A673 (cell line): ENCODE measurements at regions not wholly inside any gene's neighbourhood (a gene's known extent, or its start where the extent isn't known, plus 50 kb on each side); places are given as distances from the start of the nearest gene placed in this dataset.

ENCODE experiments used
- BruUV-seq: library from RNA; stranded (reverse); fragments of 400-500 nt; replicated peaks from 2 replicates; lab custom pipeline; 2021; lab: Mats Ljungman, UMichigan
- CTCF ChIA-PET: fragments of 300-600 bp; sonication (Branson Sonifier 250); formaldehyde crosslinking; loops from one replicate; lab custom pipeline; 2022; ENCODE audit warnings: antibody characterized with exemption; lab: Charles Lee
- POLR2A ChIA-PET: fragments of 300-600 bp; sonication (Branson Sonifier 250); formaldehyde crosslinking; loops from one replicate; lab custom pipeline; 2022; ENCODE audit warnings: antibody characterized with exemption; ENCODE audit not compliant: low non-redundant PET; lab: Charles Lee
- DNase-seq: peaks from one replicate; pipeline ENCODE4 v3.0.0-alpha.2; 2015; ENCODE audit warnings: low spot score
- H3K27ac ChIP-seq: fragments of 200-600 bp; sonication (generic); 2 replicates; pipeline ENCODE4 v1.5.1; 2016; ENCODE audit warnings: mixed run types, low read depth, mild to moderate bottlenecking, mixed read lengths, antibody characterized with exemption, low read length; ENCODE audit not compliant: poor library complexity, severe bottlenecking
- H3K27me3 ChIP-seq: fragments of 200-600 bp; sonication (generic); replicated peaks from 2 replicates; pipeline ENCODE4 v1.6.1; 2017; ENCODE audit warnings: mixed run types, low read depth, mild to moderate bottlenecking, mixed read lengths, antibody characterized with exemption, low read length; ENCODE audit not compliant: insufficient read depth, poor library complexity
- H3K36me3 ChIP-seq: fragments of 200-600 bp; sonication (generic); 2 replicates; pipeline ENCODE4 v1.6.1; 2016; ENCODE audit warnings: mixed run types, mild to moderate bottlenecking, mixed read lengths, antibody characterized with exemption, low read length; ENCODE audit not compliant: insufficient read depth, poor library complexity, severe bottlenecking
- H3K4me1 ChIP-seq: fragments of 200-600 bp; sonication (generic); 2 replicates; pipeline ENCODE4 v1.6.1; 2017; ENCODE audit warnings: mixed run types, mild to moderate bottlenecking, mixed read lengths, antibody characterized with exemption, low read length; ENCODE audit not compliant: insufficient read depth, poor library complexity, severe bottlenecking
- H3K4me3 ChIP-seq: fragments of 200-600 bp; sonication (generic); 2 replicates; pipeline ENCODE4 v1.5.1; 2016; ENCODE audit warnings: low read depth, mixed run types, mild to moderate bottlenecking, mixed read lengths, low read length; ENCODE audit not compliant: poor library complexity, severe bottlenecking
- H3K9me3 ChIP-seq: fragments of 200-600 bp; sonication (generic); 2 replicates; pipeline ENCODE4 v1.6.1; 2016; ENCODE audit warnings: mixed run types, low read depth, mild to moderate bottlenecking, mixed read lengths, antibody characterized with exemption, low read length; ENCODE audit not compliant: poor library complexity, severe bottlenecking
- EZH2 ChIP-seq: fragments of 200-600 bp; sonication (generic); IDR thresholded peaks from 2 replicates; pipeline ENCODE4 v1.6.1; 2017; ENCODE audit warnings: borderline replicate concordance, low read depth, mild to moderate bottlenecking, mixed read lengths, antibody characterized with exemption, low read length; ENCODE audit not compliant: poor library complexity, severe bottlenecking
- intact Hi-C: fragments of 100-400 bp; cut with micrococcal nuclease; formaldehyde crosslinking; loops from one replicate; pipeline ENCODE4 v1.10.0; 2022; ENCODE audit not compliant: unreplicated experiment
- TF ChIP-seq, protein P1 (sequence below): fragments of 300-800, 200-600 bp; sonication (generic); conservative IDR thresholded peaks from 2 replicates; pipeline ENCODE4 v1.5.1; 2017; ENCODE audit warnings: low read depth, mild to moderate bottlenecking, antibody characterized with exemption, low read length, moderate library complexity, mixed read lengths

DNA sequence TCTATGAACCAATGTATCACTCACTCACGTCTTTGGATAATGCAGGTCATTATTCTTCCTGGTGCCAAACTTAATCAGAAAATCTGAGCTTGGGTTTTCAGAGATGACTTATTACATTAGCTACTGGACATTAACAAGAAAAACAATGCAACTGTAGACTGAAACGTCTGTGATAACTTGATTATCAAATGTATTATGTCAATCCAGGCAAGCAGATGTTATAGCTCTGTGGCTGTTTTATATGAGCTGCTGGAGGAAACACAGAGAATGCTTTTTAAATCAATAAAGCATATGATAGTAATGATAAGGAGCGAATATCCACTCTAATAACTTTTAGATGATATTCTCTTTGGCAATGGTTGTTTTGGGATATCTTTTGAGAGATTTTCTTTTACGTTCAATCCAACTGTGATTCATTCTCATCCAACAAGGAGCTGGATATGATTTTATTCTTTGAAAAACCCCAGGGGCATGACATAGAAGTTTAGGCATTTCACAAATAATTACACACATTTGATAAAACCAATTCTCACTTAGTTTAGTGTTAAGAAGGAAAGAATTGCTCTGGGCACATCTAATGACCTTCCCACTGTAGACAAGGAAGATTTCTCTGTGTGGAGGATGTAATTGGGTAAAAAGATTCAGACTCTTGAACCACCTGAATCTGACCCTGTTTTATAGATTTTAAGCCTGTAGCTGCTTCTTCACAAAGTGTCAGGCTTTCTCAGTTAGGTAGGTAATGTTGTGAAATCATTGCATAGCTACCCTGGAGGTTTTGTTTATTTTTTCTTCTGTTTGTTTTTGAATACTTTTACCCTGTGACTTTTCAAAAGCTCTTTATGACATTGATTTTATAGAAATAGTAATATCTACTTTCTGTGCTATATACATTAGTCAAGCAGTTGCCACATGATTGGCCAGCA lies 1124.7 kb downstream of the DNAJB9 start:
- H3K27me3 ChIP-seq, result no peaks in the 10 kb centered on the region
- CTCF ChIA-PET, result no interaction called here
- no peaks in the 10 kb centered on the region for H3K4me1 ChIP-seq
- POLR2A ChIA-PET, result no interaction called here
- H3K4me3 ChIP-seq, result no peak overlapping the region
- intact Hi-C loops, result no loop called here
- H3K27ac ChIP-seq, result no peak overlapping the region
- BruUV-seq, result no TSS peak
- no peaks in the 10 kb centered on the region for H3K36me3 ChIP-seq
- DNase-seq, result no peak
- H3K9me3 ChIP-seq, result no peaks in the 10 kb centered on the region
- TF ChIP-seq, protein P1, sequence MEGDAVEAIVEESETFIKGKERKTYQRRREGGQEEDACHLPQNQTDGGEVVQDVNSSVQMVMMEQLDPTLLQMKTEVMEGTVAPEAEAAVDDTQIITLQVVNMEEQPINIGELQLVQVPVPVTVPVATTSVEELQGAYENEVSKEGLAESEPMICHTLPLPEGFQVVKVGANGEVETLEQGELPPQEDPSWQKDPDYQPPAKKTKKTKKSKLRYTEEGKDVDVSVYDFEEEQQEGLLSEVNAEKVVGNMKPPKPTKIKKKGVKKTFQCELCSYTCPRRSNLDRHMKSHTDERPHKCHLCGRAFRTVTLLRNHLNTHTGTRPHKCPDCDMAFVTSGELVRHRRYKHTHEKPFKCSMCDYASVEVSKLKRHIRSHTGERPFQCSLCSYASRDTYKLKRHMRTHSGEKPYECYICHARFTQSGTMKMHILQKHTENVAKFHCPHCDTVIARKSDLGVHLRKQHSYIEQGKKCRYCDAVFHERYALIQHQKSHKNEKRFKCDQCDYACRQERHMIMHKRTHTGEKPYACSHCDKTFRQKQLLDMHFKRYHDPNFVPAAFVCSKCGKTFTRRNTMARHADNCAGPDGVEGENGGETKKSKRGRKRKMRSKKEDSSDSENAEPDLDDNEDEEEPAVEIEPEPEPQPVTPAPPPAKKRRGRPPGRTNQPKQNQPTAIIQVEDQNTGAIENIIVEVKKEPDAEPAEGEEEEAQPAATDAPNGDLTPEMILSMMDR, result no peak
- TF ChIP-seq EZH2, result no peak

DNA sequence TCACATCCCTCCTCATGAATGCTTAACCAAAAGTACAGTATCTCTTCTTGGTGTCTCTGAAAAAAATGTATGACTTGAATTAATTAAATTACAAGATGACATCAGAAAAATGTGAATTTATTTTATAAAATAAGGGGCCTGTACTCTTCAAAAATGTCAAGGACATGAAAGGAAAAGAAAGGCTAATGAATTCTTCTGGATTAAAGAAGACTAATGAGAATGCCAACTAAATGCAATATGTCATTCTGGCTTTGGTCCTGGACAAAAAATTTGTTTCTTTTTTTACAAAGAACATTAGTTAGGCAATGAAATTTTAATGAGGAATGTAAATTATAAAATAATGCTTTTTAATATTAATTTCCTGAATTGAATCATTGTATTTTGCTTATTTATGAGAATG lies 1125.7 kb downstream of the DNAJB9 start:
- no TSS peak for BruUV-seq
- H3K4me1 ChIP-seq, result no peaks in the 10 kb centered on the region
- intact Hi-C loops, result no loop called here
- CTCF ChIA-PET, result no interaction called here
- POLR2A ChIA-PET, result no interaction called here
- H3K27me3 ChIP-seq, result no peaks in the 10 kb centered on the region
- no peak for TF ChIP-seq EZH2
- TF ChIP-seq, protein P1, result no peak
- no peak for DNase-seq
- no peaks in the 10 kb centered on the region for H3K36me3 ChIP-seq
- H3K27ac ChIP-seq, result no peak overlapping the region
- no peaks in the 10 kb centered on the region for H3K9me3 ChIP-seq
- no peak overlapping the region for H3K4me3 ChIP-seq

DNA sequence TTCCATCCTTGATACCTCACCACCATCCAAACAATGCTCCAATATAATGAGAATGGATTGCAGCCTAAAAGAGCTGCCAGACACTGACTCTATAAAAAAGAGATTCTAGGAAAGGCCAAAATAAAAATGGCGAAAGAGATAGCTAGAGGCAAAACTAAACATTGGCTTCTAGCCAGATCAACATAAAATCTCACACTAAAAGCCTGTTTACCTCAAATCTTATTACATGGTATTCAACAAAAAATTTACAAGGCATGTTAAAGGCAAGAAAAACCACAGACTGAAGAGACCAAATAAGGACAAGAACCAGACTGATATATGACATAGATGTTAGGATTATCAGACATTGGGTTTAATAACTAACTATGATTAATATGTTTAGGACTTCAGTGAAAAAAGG lies 1127.0 kb downstream of the DNAJB9 start:
- POLR2A ChIA-PET, result no interaction called here
- Histone ChIP-seq H3K9me3 (no peaks in the 10 kb centered on the region), H3K27ac (no peak overlapping the region), H3K4me1 (no peaks in the 10 kb centered on the region), H3K4me3 (no peak overlapping the region), H3K36me3 (no peaks in the 10 kb centered on the region), H3K27me3 (no peaks in the 10 kb centered on the region)
- CTCF ChIA-PET, result no interaction called here
- intact Hi-C loops, result no loop called here
- no TSS peak for BruUV-seq
- TF ChIP-seq, protein P1, result no peak
- TF ChIP-seq EZH2, result no peak
- no peak for DNase-seq
